T-helper 1 cell (primary cell): ENCODE measurements at regions not wholly inside any gene's neighbourhood (a gene's known extent, or its start where the extent isn't known, plus 50 kb on each side); places are given as distances from the start of the nearest gene placed in this dataset.
"Not testable (repeated sequence)": the region's sequence is repeated elsewhere in the genome, so short reads cannot be mapped to it uniquely, and the experiment has no call there.

Experiments
- DNase-seq, 5 donors: peaks; one replicate each; pipeline ENCODE4 v3.0.0-alpha.2; 2012 to 2020

GRCh38 chr10:28733245-28733644, 55.9 kb downstream of the BAMBI start:
- DNase-seq = no peak

GRCh38 chr10:28733647-28734046, 56.3 kb downstream of the BAMBI start:
- DNase-seq = no peak

GRCh38 chr10:28734938-28735759, 57.8 kb downstream of the BAMBI start:
- no peak for DNase-seq

- no peak for DNase-seq
Observed at GRCh38 chr10:28737096-28737495, 59.8 kb downstream of the BAMBI start.

- no peak for DNase-seq
Observed at GRCh38 chr10:28738200-28738599, 60.9 kb downstream of the BAMBI start.

GRCh38 chr10:28743576-28743975, 66.3 kb downstream of the BAMBI start:
- DNase-seq = no peak

GRCh38 chr10:28744069-28744768, 66.9 kb downstream of the BAMBI start:
- DNase-seq = no peak

GRCh38 chr10:28754930-28755718, 77.8 kb downstream of the BAMBI start:
- no peak for DNase-seq

- DNase-seq = no peak
Observed at GRCh38 chr10:28761084-28761846, 83.9 kb downstream of the BAMBI start.

GRCh38 chr10:28763471-28764170, 86.3 kb downstream of the BAMBI start:
- DNase-seq = no peak

GRCh38 chr10:28765641-28766040, 88.3 kb downstream of the BAMBI start:
- no peak for DNase-seq

GRCh38 chr10:28768227-28768626, 90.9 kb downstream of the BAMBI start:
- no peak for DNase-seq

- no peak for DNase-seq
Observed at GRCh38 chr10:28769091-28769604, 91.8 kb downstream of the BAMBI start.

GRCh38 chr10:28771580-28772090, 94.3 kb downstream of the BAMBI start:
- not testable (repeated sequence) for DNase-seq

GRCh38 chr10:28774051-28774995, 97.0 kb downstream of the BAMBI start:
- DNase-seq = no peak

- DNase-seq = no peak
Observed at GRCh38 chr10:28775773-28776172, 98.5 kb downstream of the BAMBI start.

- DNase-seq = no peak
Observed at GRCh38 chr10:28776519-28776918, 99.2 kb downstream of the BAMBI start.

GRCh38 chr10:28777911-28778310, 100.6 kb downstream of the BAMBI start:
- no peak for DNase-seq

GRCh38 chr10:28778524-28778923, 101.2 kb downstream of the BAMBI start:
- no peak for DNase-seq

- DNase-seq = no peak
Observed at GRCh38 chr10:28781296-28781695, 104.0 kb downstream of the BAMBI start.
